CD14-positive monocyte (primary cell): ENCODE measurements at regions not wholly inside any gene's neighbourhood (a gene's known extent, or its start where the extent isn't known, plus 50 kb on each side); places are given as distances from the start of the nearest gene placed in this dataset.

Experiments
- DNase-seq, 3 donors: peaks; one replicate each; pipeline ENCODE4 v3.0.0-alpha.2; 2011 to 2022
- H2AFZ ChIP-seq: 2 replicates; pipeline ENCODE4 v1.6.0; 2012; ENCODE audit warnings: mild to moderate bottlenecking, low read depth, low read length, inconsistent platforms; ENCODE audit not compliant: insufficient read depth, poor library complexity, severe bottlenecking
- H3K27ac ChIP-seq, 2 donors: 1 replicate in 1 of 2; 2 replicates in 1 of 2; pipeline ENCODE4 v1.5.1; 2012 to 2013; ENCODE audit warnings: low read length in 2 of 2, control low read depth in 1 of 2, inconsistent platforms in 1 of 2, low read depth in 1 of 2, mild to moderate bottlenecking in 1 of 2
- H3K27me3 ChIP-seq, 2 donors: one replicate each; pipeline versions ENCODE4 v1.6.0 to v1.6.1; 2011 to 2013; ENCODE audit warnings: low read length in 2 of 2; ENCODE audit not compliant: control insufficient read depth in 2 of 2, insufficient read depth in 2 of 2
- H3K36me3 ChIP-seq, 2 donors: replicated peaks in 1 of 2; 1 replicate in 1 of 2; 2 replicates in 1 of 2; pipeline versions ENCODE4 v1.5.1 to v1.6.1; 2012 to 2013; ENCODE audit warnings: low read length in 2 of 2, control low read depth in 1 of 2, inconsistent platforms in 1 of 2, mild to moderate bottlenecking in 1 of 2; ENCODE audit not compliant: insufficient read depth in 2 of 2, control insufficient read depth in 1 of 2
- H3K4me1 ChIP-seq, 2 donors: 1 replicate in 1 of 2; 2 replicates in 1 of 2; pipeline versions ENCODE4 v1.5.1 to v1.6.1; 2012 to 2013; ENCODE audit warnings: low read length in 2 of 2, control low read depth in 1 of 2, inconsistent platforms in 1 of 2, mild to moderate bottlenecking in 1 of 2, moderate library complexity in 1 of 2; ENCODE audit not compliant: insufficient read depth in 2 of 2, control insufficient read depth in 1 of 2
- H3K4me2 ChIP-seq: replicated peaks from 2 replicates; pipeline ENCODE3; 2012; ENCODE audit warnings: low read length, moderate library complexity, mild to moderate bottlenecking; ENCODE audit not compliant: poor library complexity, severe bottlenecking; ENCODE audit errors: extremely low read depth
- H3K4me3 ChIP-seq, 3 experiments: fragments of 200-600 bp in 1 of 3; sonication (generic) in 1 of 3; replicated peaks in 1 of 3; 1 replicate in 2 of 3; 2 replicates in 1 of 3; pipeline ENCODE4 v1.5.1; 2011 to 2013; ENCODE audit warnings: low read length in 3 of 3, mild to moderate bottlenecking in 3 of 3, control low read depth in 2 of 3, low read depth in 2 of 3, inconsistent platforms in 1 of 3, moderate library complexity in 1 of 3
- H3K79me2 ChIP-seq: 2 replicates; pipeline ENCODE4 v1.6.0; 2012; ENCODE audit warnings: mild to moderate bottlenecking, control low read depth, inconsistent platforms, low read length, moderate library complexity; ENCODE audit not compliant: insufficient read depth
- H3K9ac ChIP-seq: 2 replicates; pipeline ENCODE4 v1.6.0; 2017; ENCODE audit warnings: low read length, mild to moderate bottlenecking; ENCODE audit not compliant: insufficient read depth, poor library complexity, severe bottlenecking
- H3K9me3 ChIP-seq, 2 donors: replicated peaks in 1 of 2; 1 replicate in 1 of 2; 2 replicates in 1 of 2; pipeline versions ENCODE4 v1.5.1 to v1.6.1; 2012 to 2013; ENCODE audit warnings: low read length in 2 of 2, control low read depth in 1 of 2; ENCODE audit not compliant: control insufficient read depth in 1 of 2, insufficient read depth in 1 of 2
- H4K20me1 ChIP-seq: 2 replicates; pipeline ENCODE4 v1.6.0; 2012; ENCODE audit warnings: mild to moderate bottlenecking, low read length, control low read depth, moderate library complexity; ENCODE audit not compliant: insufficient read depth
- H3K27ac Mint-ChIP-seq, 7 donors: one replicate each; pipeline ENCODE4 v1.8.0; 2020; ENCODE audit warnings: mild to moderate bottlenecking in 7 of 7, mixed read lengths in 7 of 7, moderate library complexity in 6 of 7, inconsistent platforms in 2 of 7
- H3K27me3 Mint-ChIP-seq, 3 donors: one replicate each; pipeline ENCODE4 v1.8.0; 2021 to 2022; ENCODE audit warnings: low read depth in 3 of 3, mild to moderate bottlenecking in 3 of 3, mixed read lengths in 3 of 3, moderate library complexity in 3 of 3, inconsistent platforms in 1 of 3
- H3K36me3 Mint-ChIP-seq, 2 donors: one replicate each; pipeline ENCODE4 v1.8.0; 2020; ENCODE audit warnings: mixed read lengths in 2 of 2, inconsistent platforms in 1 of 2, mild to moderate bottlenecking in 1 of 2
- H3K4me1 Mint-ChIP-seq: one replicate; pipeline ENCODE4 v1.8.0; 2020; ENCODE audit warnings: mild to moderate bottlenecking, mixed read lengths
- H3K4me3 Mint-ChIP-seq, 2 donors: one replicate each; pipeline ENCODE4 v1.8.0; 2020; ENCODE audit warnings: mild to moderate bottlenecking in 2 of 2, mixed read lengths in 2 of 2, moderate library complexity in 1 of 2
- H3K9me3 Mint-ChIP-seq, 7 donors: one replicate each; pipeline ENCODE4 v1.8.0; 2020 to 2022; ENCODE audit warnings: mixed read lengths in 7 of 7, mild to moderate bottlenecking in 6 of 7, moderate library complexity in 6 of 7, inconsistent platforms in 2 of 7
- CTCF ChIP-seq: fragments of 200-600 bp; IDR thresholded peaks from one replicate; pipeline ENCODE4 v1.8.0; 2022; ENCODE audit warnings: antibody characterized with exemption, mild to moderate bottlenecking
- WGBS: methylation state at CpG from one replicate; pipeline ENCODE4 v1.1.5; 2013; ENCODE audit warnings: missing lambda C conversion rate; ENCODE audit not compliant: insufficient coverage; 5-methylcytosine and 5-hydroxymethylcytosine counted together
- intact Hi-C, 2 donors: fragments of 100-400 bp; cut with micrococcal nuclease; formaldehyde crosslinking; loops; one replicate each; pipeline versions ENCODE4 v1.15.0 to v1.15.1; 2023

- no peaks in the 10 kb centered on the region for H3K27me3 ChIP-seq
- H3K9me3 Mint-ChIP-seq, result peaks cover 0 to 17% (median 6%) of the 10 kb centered on the region in 7 donors
- H4K20me1 ChIP-seq, result no peaks in the 10 kb centered on the region
- no peaks in the 10 kb centered on the region for H3K9me3 ChIP-seq
- no peaks in the 10 kb centered on the region for H3K36me3 ChIP-seq
- H3K36me3 Mint-ChIP-seq, result no peaks in the 10 kb centered on the region
- H3K9ac ChIP-seq, result no peak overlapping the region
- no peaks in the 10 kb centered on the region for H3K79me2 ChIP-seq
- intact Hi-C loops, result no loop called here
- H3K4me2 ChIP-seq, result no peak overlapping the region
- H3K4me1 Mint-ChIP-seq, result no peaks in the 10 kb centered on the region
- H2AFZ ChIP-seq, result no peak overlapping the region
- no peak overlapping the region for H3K4me3 Mint-ChIP-seq
- H3K27ac ChIP-seq, result no peak overlapping the region
- no peak for TF ChIP-seq CTCF
- no peak overlapping the region for H3K4me3 ChIP-seq
- no peaks in the 10 kb centered on the region for H3K4me1 ChIP-seq
- no peak for DNase-seq
- peaks cover 0 to 3% (median 0%) of the 10 kb centered on the region in 3 donors for H3K27me3 Mint-ChIP-seq
- no peak overlapping the region for H3K27ac Mint-ChIP-seq
Observed at GRCh38 chr9:32218100-32218767, 166.2 kb upstream of the ACO1 start.

- Mint-ChIP-seq H3K9me3 (peaks cover 0 to 17% (median 6%) of the 10 kb centered on the region in 7 donors), H3K27me3 (peaks cover 0 to 2% (median 2%) of the 10 kb centered on the region in 3 donors), H3K4me1 (no peaks in the 10 kb centered on the region), H3K36me3 (no peaks in the 10 kb centered on the region), H3K27ac (no peak overlapping the region), H3K4me3 (no peak overlapping the region)
- H4K20me1 ChIP-seq, result no peaks in the 10 kb centered on the region
- intact Hi-C loops, result no loop called here
- no peak overlapping the region for H3K4me3 ChIP-seq
- no peak overlapping the region for H2AFZ ChIP-seq
- H3K9ac ChIP-seq, result no peak overlapping the region
- no peaks in the 10 kb centered on the region for H3K36me3 ChIP-seq
- H3K79me2 ChIP-seq, result no peaks in the 10 kb centered on the region
- H3K27ac ChIP-seq, result no peak overlapping the region
- H3K9me3 ChIP-seq, result no peaks in the 10 kb centered on the region
- no peaks in the 10 kb centered on the region for H3K27me3 ChIP-seq
- H3K4me1 ChIP-seq, result no peaks in the 10 kb centered on the region
- no CpG with 5 or more reads among the region's 2 CpGs for WGBS
- no peak overlapping the region for H3K4me2 ChIP-seq
- TF ChIP-seq CTCF, result no peak
- no peak for DNase-seq
Observed at GRCh38 chr9:32220750-32221149, 163.7 kb upstream of the ACO1 start.
